ENCODE measurements at regions not wholly inside any gene's neighbourhood (a gene's known extent, or its start where the extent isn't known, plus 50 kb on each side); places are given as distances from the start of the nearest gene placed in this dataset.

GRCh38 chr2:187157046-187157445 is 291.0 kb downstream of the CALCRL start:
- no peak for DNase-seq (ENCODE audit: low read depth)
- no peak for TF ChIP-seq CTCF (IDR thresholded peaks at IDR 0.05; ENCODE audit: control insufficient read depth, insufficient read depth, low read depth, low read length, missing control alignments)
- no peak overlapping the region for H3K4me3 ChIP-seq (ENCODE audit: control insufficient read depth, low read depth, low read length)

- TF ChIP-seq CTCF (IDR thresholded peaks at IDR 0.05; ENCODE audit: control insufficient read depth, insufficient read depth, low read depth, low read length, missing control alignments): no peak
- DNase-seq (ENCODE audit: low read depth): no peak
- no peak overlapping the region for H3K4me3 ChIP-seq (ENCODE audit: control insufficient read depth, low read depth, low read length)
Observed at GRCh38 chr2:187155476-187155875, 292.6 kb downstream of the CALCRL start.

GRCh38 chr2:187150670-187151069 is 297.4 kb downstream of the CALCRL start:
- DNase-seq (ENCODE audit: low read depth): no peak
- H3K4me3 ChIP-seq (ENCODE audit: control insufficient read depth, low read depth, low read length): no peak overlapping the region
- no peak for TF ChIP-seq CTCF (IDR thresholded peaks at IDR 0.05; ENCODE audit: control insufficient read depth, insufficient read depth, low read depth, low read length, missing control alignments)

GRCh38 chr2:187148059-187148714 is 299.2 kb upstream of the ZSWIM2 start:
- TF ChIP-seq CTCF (IDR thresholded peaks at IDR 0.05; ENCODE audit: control insufficient read depth, insufficient read depth, low read depth, low read length, missing control alignments): no peak
- no peak for DNase-seq (ENCODE audit: low read depth)
- no peak overlapping the region for H3K4me3 ChIP-seq (ENCODE audit: control insufficient read depth, low read depth, low read length)

- no peak overlapping the region for H3K4me3 ChIP-seq (ENCODE audit: control insufficient read depth, low read depth, low read length)
- no peak for TF ChIP-seq CTCF (IDR thresholded peaks at IDR 0.05; ENCODE audit: control insufficient read depth, insufficient read depth, low read depth, low read length, missing control alignments)
- DNase-seq (ENCODE audit: low read depth): no peak
Observed at GRCh38 chr2:187143537-187143936, 294.6 kb upstream of the ZSWIM2 start.

GRCh38 chr2:187139469-187139868 is 290.5 kb upstream of the ZSWIM2 start:
- DNase-seq (ENCODE audit: low read depth): no peak
- no peak for TF ChIP-seq CTCF (IDR thresholded peaks at IDR 0.05; ENCODE audit: control insufficient read depth, insufficient read depth, low read depth, low read length, missing control alignments)
- no peak overlapping the region for H3K4me3 ChIP-seq (ENCODE audit: control insufficient read depth, low read depth, low read length)
